GM10847 (cell line): ENCODE measurements at regions not wholly inside any gene's neighbourhood (a gene's known extent, or its start where the extent isn't known, plus 50 kb on each side); places are given as distances from the start of the nearest gene placed in this dataset.

Experiments used
- POLR2A ChIP-seq: IDR thresholded peaks from 2 replicates; pipeline ENCODE4 v1.6.1; 2011; ENCODE audit not compliant: insufficient read length; ENCODE audit errors: extremely low read depth

DNA sequence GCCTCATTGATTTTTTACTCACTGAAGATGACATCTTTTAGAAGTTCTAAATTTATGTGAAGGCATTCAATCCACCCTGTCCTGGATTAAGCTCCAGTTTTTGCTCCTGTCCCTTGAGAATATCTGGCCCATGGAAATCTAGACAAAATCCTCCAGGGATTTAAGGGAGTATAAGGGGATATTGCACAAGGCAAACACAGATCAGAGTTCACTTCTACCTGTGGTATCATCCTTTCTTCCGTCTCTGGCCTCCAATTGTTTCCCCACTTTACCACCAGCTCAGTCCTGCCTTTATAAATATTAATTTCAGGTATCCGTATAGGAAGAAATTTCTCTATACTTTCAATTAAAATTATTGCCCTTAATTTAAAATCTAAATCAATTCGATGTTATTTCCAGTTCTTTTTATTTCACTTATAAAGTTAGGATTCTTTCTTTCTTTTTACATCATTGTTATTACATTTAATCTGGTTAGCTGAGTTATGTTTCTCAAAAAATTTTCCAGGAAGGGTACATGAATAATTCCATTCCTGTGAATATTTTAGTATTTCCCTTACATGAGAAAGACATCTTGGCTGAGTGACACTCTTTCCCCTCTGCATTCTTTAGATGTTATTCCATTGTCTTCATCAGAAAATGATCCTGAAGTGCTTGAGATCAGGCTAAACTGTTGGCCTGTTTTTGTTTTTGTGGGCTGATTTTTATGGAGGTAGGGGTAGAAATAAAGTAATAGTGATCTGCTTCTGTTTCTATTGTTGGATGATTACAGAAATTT is 194.3 kb upstream of the MAP3K1 start:
- TF ChIP-seq POLR2A: no peak

DNA sequence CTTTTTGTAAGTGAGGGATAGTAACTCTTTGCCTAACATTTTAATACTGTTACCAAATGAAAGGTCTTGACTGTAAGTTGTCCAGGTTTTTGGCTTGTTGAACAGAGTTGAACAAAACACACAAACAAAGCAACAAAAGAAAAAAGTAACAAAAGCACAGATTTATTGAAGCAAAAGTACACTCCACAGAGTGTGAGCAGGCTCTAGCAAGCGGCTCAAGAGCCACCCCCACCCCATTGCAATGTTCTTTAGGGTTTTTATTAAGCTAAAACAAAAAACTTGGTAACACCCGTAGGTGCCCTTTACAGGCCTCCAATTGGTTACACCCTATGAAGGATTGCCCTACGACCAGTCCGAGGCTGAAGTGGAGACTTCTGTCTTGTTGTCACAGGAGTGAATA is 197.4 kb upstream of the MAP3K1 start:
- no peak for TF ChIP-seq POLR2A

DNA sequence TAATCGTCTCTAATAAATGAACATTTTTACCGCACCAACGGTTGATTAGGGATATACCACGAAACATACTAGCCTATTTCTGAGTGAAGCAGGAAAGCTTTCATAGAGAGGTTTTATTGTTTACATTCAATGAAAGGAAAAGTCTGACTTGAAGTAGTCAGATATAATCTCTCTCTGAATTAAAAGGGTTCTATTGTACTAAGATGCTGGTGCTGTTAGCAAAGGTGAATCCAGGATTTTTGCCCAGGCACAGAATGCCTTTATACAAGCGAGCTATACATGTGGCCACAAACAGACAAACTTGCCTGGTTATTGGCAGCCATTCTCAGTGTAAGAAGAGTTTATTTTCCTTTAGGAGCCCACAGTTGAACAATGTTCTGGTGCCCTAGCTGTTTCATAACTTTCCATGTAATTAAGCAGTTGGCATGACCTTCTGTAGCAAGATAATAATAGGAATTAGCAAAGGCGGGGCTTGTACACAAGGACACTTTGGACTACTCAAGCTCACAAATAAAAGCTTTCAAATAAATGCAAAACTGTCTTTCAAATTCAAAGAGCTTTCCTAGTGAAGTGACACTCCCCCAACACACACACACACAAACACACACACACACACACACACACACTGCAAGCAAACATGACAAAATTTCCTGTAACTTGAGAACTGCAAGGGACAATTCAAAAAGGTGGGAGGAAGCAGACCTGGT is 198.7 kb upstream of the MAP3K1 start:
- no peak for TF ChIP-seq POLR2A

DNA sequence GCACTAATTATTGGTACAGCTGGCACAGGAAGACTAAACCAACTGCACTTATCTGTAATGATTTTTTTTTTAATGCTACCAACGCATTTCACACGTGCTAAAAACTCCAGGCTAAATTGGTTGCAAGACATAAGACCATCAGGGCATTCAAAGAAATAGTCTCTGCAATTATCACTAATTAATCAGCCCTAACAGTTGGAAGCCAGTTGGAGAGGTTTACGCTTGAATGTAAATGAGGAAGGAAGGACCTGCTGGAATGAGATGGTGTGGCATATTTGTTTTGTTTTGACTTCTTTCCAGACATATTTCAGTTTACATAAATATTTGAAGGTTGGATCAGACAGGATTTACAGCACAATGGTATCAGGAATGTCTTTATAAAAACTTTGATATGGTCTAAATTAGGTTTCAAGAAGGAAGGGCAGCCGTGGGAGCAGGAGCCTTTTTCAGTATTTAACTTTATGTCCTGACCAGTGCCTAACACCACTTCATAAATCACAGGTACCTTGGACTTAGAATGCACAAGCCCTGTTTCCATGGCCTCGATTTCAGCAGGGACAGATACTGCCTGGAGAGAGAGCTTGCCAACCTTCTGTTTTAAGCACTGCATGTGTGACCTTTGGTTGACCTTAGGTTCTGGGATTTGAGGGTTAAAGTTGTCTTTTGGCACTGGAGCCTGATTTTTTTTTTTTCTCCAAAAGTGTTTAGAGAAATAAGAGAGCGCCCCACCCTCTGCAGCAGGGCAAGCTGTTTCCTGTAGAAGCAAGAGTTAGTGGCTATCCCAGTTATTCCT is 199.8 kb upstream of the MAP3K1 start:
- TF ChIP-seq POLR2A: no peak

DNA sequence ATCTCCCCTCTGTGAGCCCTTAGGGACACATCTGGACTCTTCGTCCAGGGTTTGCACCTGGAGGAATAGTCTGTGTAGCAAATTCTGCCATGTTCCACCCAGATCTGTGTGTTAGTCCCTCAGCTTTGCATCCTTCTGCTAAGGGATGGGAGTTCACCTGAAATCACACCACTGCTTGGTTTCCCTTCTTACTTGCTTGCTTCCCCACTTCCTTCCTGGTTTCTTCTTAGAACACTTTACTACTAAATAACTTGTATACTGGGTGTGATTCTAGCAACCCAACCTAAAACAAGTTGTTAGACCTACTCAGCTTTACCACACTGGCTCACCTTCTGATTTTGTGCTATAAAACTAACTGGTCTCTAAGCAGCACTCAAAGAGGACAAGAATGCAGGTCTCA is 202.6 kb upstream of the MAP3K1 start:
- no peak for TF ChIP-seq POLR2A

DNA sequence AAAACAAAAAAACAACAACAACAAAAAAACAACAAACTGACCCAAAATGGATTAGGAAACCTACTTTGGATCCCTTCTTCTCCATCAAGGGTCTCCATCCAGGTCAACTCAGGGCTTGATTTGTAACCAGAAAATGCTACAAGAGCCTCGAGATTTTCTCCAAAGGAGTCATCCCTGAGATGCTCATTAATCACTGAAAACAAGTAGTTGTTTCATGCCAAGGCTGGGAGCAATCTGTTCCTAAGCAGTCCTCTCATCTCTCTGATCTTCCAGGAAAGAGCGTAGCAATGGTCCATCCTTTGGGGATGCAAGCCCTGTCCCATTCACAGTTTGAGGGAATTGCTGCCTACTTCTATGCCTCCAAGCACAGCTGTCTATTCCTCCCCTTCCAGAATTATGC is 203.0 kb upstream of the MAP3K1 start:
- TF ChIP-seq POLR2A: no peak

DNA sequence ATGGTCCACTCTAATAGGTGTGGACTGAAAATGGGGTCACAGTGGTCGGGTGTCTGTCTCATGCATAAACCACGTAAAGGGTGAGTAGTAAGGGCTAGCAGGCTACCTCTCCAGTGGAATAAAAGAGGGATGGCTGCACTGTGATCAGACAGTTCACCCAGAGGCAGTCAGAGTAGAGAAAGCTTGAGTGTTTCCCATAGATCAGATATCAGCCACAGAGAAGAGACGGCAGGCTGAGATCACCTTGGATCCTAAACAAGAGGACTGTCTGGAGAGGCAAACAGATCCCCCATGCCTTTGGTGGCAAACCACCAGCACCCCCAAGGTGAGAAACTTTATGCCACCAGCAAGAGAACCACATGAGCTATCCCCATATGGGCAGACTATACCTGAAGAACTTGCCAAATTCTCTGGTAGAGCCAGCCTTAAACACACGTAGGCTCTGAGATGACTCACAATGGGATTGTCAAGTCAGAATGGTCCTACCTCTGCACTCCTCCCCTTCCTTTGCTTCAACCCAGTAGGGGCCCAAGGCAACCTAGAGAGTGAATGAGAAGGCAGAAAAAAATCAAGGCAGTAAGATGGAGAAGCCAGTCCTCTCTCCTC is 205.2 kb upstream of the MAP3K1 start:
- TF ChIP-seq POLR2A: no peak

DNA sequence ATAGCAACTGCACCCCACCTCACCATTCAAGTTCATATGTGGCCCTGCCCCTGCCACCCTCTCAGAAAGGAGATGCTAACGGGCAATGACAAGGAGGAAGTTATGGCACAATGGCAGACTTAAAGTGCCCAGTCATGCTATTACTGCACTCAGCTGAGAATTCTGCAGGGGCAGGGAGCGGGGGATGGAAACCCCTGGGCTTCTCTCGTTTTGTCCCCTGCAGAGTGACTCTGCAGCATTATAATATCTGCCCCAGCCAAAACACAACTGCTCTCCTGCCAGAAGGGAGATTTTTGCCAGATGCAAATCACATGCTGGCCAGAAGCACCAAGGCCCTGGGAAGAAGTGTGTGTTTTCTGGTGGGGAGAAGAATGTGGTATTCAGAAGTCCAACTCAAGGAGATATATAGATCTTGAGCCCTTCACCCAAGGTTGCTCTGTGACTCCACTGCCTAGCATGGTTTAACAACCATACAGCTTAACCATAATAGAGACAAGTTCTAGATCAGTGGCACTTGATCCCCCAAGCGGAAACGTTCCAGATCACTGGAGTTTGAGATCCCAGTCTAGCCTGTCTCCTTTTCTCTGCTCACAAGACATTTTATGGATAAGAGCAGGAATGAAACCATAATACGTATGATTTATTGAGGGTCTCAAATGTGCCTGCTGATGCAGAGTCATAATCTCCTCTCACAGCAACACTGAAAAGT is 207.0 kb upstream of the MAP3K1 start:
- no peak for TF ChIP-seq POLR2A

DNA sequence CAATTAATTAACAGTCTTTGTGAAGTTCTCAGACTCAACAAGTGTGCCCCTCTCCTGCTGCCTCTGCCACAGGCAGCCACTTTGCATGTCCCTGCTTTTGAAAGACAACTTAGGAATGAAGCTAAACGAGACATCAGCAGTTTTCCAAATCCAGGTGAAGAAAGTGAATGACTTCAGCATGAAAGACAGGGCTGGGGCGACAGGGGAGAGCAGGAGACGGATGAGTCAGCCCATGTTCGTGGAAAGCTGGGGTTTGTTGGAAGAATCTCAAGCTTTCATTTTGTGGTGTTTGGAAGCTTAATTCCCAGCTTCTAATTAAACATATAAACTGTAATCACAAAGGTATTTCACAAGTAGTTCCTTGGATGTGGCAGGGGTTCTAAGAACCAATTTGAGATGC is 207.8 kb upstream of the MAP3K1 start:
- no peak for TF ChIP-seq POLR2A

DNA sequence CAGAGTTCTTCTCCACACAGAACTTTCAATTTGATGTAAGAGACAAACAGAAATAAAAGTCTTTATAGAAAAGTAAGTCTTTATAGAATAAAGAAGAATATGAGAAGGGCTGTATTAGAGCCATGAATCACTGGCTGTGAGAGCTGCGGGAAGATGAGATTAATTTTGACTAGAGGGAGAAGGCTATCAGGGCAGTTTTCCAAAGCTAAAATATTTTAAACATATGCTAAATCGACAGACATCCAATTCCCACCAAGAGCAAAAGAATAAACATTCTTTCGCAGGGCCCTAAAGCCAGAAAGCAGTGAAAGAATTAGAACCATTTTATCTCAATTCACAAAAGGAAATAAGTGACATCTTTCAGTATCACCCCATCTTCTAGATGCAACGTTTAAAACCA is 208.3 kb upstream of the MAP3K1 start:
- no peak for TF ChIP-seq POLR2A

DNA sequence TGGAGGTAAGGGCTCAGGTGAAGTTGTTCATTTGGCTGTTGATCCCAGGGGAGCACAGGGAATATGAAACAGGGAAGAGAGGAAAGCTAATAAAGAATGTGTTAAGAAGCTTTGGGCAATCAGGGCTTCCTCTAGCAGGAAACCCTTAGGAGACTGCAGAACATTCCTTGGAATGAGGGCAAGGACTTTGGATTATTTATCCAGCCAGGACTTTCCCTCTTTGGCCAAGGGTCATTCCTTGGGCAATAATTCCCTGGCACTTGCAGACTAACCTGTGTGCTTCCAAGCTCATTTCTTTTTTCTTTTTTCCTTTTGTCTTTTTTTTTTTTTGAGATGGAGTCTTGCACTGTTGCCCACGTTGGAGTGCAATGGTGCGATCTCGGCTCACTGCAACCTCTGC is 209.2 kb upstream of the MAP3K1 start:
- no peak for TF ChIP-seq POLR2A

DNA sequence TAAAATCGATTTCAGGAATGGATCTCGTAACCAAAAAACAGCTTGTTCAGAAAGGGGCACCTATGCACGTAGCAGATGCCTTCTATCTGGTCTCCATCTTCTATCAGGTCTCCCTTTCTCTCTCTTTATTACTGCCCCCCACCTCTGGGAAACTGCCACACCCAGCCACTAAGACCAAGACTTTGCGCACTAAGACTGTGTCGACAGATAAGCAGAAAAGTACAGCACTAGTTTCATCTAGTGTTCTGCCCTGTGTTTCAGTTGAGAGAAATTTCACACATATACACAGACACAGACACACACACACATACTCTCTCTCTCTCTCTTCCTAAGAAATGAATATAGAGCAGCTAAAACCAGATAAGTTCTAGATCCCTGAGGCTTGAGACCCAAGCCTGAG is 210.1 kb upstream of the MAP3K1 start:
- TF ChIP-seq POLR2A: no peak

DNA sequence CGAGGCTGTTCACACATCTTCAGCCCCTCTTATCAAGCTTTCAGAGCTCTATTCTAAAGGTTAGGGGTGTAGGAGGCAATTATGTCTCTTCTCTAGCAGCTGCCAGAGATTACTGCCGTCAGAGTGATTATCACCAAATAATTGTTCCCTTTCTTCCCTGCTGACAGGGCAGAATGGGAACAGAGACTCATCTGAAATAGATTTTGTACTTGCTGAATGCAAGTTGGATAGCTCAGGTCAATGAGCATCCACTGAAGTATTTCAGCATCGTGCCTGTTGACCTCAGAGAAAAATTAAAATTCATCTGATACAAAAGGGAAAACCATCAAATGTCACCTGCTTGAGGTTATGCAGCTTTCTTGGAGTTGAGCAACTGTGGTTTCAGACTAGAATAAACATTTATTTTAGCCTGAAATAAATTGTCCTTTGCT is 213.7 kb upstream of the MAP3K1 start:
- no peak for TF ChIP-seq POLR2A

DNA sequence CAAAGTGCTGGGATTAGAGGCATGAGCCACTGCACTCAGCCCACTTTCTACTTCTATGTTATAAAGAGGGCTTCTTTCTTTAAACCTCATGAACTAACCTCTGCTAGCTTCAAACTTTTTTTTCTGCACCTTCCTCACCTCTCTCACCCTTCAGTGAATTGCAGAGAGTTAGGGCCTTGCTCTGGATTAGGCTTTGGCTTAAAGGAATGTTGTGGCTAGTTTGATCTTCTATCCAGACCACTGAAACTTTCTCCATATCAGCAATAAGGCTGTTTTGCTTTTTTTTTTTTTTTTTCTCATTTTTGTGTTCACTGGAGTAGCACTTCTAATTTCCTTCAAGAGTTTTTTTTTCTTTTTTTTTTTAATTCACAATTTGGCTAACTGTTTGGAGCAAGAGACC is 216.4 kb upstream of the MAP3K1 start:
- no peak for TF ChIP-seq POLR2A

DNA sequence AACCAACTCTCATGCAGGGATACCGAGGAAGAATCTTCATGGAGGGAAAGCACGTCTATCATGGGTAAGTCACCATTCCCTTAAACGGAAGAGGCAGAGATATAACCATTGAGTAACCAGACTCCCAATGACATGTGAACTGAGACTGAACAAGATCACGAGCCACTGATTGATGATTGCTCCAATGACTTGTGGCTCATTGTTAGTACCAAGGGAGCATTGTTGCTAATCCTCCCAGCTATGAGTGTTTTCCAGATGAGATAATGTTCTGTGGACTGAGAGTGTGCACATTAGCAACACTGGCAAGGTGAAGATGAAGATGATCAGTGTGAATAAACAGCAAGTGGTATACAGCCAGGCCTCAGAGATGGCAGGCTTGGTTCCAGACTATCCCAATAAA is 219.2 kb upstream of the MAP3K1 start:
- TF ChIP-seq POLR2A: no peak

DNA sequence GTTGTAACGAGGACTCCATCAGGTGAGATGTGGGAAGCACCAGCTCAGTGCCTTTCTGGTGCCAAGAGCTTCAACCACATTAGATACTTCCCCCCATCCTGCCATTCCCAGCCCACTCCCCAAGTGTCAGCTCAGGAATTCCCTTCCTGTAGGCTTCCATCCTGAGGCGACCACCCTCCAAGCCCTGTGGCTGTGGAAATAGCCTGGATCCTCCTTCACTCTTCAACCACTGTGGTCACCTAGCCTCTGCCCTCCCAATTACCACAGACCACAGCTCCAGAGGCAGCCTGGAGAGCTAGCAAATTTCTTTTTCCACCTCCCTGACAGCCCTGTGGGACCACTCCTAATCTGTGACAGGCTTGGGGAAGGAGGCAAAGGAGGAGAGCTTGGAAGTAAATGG is 219.8 kb upstream of the MAP3K1 start:
- TF ChIP-seq POLR2A: no peak

DNA sequence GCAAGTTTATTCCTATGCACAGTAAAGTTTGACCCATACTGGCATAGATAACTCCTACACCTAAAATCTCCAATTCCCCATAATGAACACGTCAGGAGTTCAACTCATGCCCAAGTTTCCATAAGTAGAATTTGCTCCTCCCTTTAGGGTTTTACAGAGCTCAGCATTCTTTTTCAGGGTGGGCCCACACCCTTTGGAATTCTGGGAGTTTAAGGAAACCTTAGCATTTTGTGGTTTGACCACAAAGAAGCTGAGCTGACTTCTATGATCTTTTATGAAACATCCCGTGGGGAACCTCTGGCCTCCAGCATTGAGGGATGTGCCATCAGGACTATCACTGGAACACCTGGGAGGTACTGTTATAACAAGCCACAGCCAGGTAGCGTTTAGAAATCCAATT is 220.6 kb upstream of the MAP3K1 start:
- TF ChIP-seq POLR2A: no peak
